ENCODE measurements at regions not wholly inside any gene's neighbourhood (a gene's known extent, or its start where the extent isn't known, plus 50 kb on each side); places are given as distances from the start of the nearest gene placed in this dataset.

DNA sequence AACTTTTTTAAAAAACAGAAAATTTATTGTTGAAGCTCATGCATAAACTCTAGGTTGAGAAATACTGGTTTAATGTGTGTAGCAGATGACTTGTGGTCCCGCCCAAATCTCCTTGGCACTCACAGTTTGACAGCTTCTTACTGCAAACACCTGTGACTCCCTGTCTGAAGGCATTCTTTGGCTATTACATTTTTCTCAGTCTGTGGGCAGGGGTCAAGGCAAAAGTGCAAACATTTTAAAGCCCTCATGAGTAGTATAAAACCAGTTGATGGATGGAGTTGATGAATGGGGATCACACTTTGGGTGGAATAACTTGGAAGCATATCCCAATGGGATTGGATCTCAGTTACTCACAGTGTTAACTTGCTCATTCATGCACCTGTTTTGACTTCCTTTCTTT is 1007.0 kb upstream of the NUDT12 start:
- TF ChIP-seq, protein P1, sequence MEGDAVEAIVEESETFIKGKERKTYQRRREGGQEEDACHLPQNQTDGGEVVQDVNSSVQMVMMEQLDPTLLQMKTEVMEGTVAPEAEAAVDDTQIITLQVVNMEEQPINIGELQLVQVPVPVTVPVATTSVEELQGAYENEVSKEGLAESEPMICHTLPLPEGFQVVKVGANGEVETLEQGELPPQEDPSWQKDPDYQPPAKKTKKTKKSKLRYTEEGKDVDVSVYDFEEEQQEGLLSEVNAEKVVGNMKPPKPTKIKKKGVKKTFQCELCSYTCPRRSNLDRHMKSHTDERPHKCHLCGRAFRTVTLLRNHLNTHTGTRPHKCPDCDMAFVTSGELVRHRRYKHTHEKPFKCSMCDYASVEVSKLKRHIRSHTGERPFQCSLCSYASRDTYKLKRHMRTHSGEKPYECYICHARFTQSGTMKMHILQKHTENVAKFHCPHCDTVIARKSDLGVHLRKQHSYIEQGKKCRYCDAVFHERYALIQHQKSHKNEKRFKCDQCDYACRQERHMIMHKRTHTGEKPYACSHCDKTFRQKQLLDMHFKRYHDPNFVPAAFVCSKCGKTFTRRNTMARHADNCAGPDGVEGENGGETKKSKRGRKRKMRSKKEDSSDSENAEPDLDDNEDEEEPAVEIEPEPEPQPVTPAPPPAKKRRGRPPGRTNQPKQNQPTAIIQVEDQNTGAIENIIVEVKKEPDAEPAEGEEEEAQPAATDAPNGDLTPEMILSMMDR (optimal IDR thresholded peaks at IDR 0.05 in 1 of 3, IDR thresholded peaks at IDR 0.05 in 1 of 3, conservative IDR thresholded peaks at IDR 0.05 in 1 of 3; ENCODE audit: extremely low read depth in 1 of 3, insufficient read depth in 2 of 3, low read length in 3 of 3), result no peak
- no peak for TF ChIP-seq EZH2 (IDR thresholded peaks at IDR 0.05; ENCODE audit: low read length)
